HL-60 (cell line): ENCODE measurements at regions not wholly inside any gene's neighbourhood (a gene's known extent, or its start where the extent isn't known, plus 50 kb on each side); places are given as distances from the start of the nearest gene placed in this dataset.
"Not testable (repeated sequence)": the region's sequence is repeated elsewhere in the genome, so short reads cannot be mapped to it uniquely, and the experiment has no call there.

Experiments used
- CTCF ChIP-seq: IDR thresholded peaks from one replicate; pipeline ENCODE4 v1.5.1; 2011; ENCODE audit warnings: low read length, control low read depth, inconsistent platforms; ENCODE audit not compliant: insufficient read depth
- POLR2AphosphoS5 ChIP-seq: IDR thresholded peaks from 2 replicates; pipeline ENCODE4 v1.6.1; 2012; ENCODE audit warnings: low read depth
- REST ChIP-seq: IDR thresholded peaks from 2 replicates; pipeline ENCODE4 v1.6.1; 2012; ENCODE audit warnings: low read depth; ENCODE audit not compliant: insufficient replicate concordance
- SPI1 ChIP-seq: IDR thresholded peaks from 2 replicates; pipeline ENCODE4 v1.6.1; 2012; ENCODE audit warnings: low read depth, mild to moderate bottlenecking, borderline replicate concordance

DNA sequence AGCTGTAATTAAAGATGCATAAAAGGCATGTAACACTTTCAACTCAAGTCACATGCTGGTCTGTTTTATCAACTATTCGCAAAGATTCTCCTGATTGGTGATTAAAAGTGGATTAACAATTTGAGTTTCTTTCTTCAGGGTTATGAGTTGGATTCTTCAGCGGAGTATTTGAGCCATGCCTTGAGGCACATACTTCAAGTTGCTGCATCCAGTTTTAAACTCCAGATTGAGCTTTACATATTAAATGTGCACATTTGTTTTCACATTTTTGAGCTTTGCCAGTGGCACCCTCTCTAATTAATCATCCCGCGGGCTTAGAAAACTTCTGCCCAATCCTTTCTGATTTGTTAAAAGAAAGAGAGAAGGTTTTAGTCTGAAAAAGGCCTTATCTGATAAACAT is 654.5 kb downstream of the PRIM2 start:
- TF ChIP-seq CTCF, POLR2AphosphoS5, SPI1, REST: not testable (repeated sequence)
